BLaER1 (cell line): ENCODE measurements at regions not wholly inside any gene's neighbourhood (a gene's known extent, or its start where the extent isn't known, plus 50 kb on each side); places are given as distances from the start of the nearest gene placed in this dataset.
"Not testable (repeated sequence)": the region's sequence is repeated elsewhere in the genome, so short reads cannot be mapped to it uniquely, and the experiment has no call there.

Source experiments
- H3K27ac ChIP-seq: shearing (Covaris generic); formaldehyde crosslinking; 2 replicates; pipeline ENCODE4 v1.8.1; 2022
- H3K27me3 ChIP-seq: shearing (Covaris generic); formaldehyde crosslinking; 2 replicates; pipeline ENCODE4 v1.8.1; 2022
- H3K36me3 ChIP-seq: shearing (Covaris generic); formaldehyde crosslinking; 2 replicates; pipeline ENCODE4 v1.8.1; 2022
- H3K4me1 ChIP-seq: shearing (Covaris generic); formaldehyde crosslinking; 2 replicates; pipeline ENCODE4 v1.8.1; 2022
- H3K4me2 ChIP-seq: shearing (Covaris generic); formaldehyde crosslinking; 2 replicates; pipeline ENCODE4 v1.8.1; 2022
- H3K4me3 ChIP-seq: shearing (Covaris generic); formaldehyde crosslinking; 2 replicates; pipeline ENCODE4 v1.8.1; 2022
- H3K9ac ChIP-seq: shearing (Covaris generic); formaldehyde crosslinking; 2 replicates; pipeline ENCODE4 v1.8.1; 2022
- H3K9me3 ChIP-seq: shearing (Covaris generic); formaldehyde crosslinking; 2 replicates; pipeline ENCODE4 v1.8.1; 2022
- H4K20me1 ChIP-seq: shearing (Covaris generic); formaldehyde crosslinking; 2 replicates; pipeline ENCODE4 v1.8.1; 2022
- Cebpa-rat ChIP-seq: shearing (Covaris generic); IDR thresholded peaks from 2 replicates; pipeline ENCODE4 v1.8.1; 2022

DNA sequence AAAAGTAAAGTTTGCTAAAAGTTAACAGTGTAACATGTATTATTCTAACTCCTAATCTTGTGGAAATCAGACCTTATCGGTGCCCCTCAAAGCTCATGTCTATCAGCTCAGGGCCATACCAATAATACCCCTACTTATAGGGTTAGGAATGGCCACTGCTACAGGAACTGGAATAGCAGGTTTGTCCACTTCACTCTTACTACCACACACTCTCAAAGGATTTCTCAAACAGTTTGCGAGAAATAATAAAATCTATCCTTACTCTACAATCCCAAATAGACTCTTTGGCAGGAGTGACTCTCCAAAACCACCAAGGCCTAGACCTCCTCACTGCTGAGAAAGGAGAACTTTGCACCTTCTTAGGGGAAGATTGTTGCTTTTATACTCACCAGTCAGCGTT is 1677.7 kb downstream of the OLFM4 start:
- H3K4me3 ChIP-seq = no peak overlapping the region
- no peak overlapping the region for H3K27ac ChIP-seq
- no peak for TF ChIP-seq Cebpa-rat
- no peak overlapping the region for H3K4me2 ChIP-seq
- no peaks in the 10 kb centered on the region for H3K4me1 ChIP-seq
- no peaks in the 10 kb centered on the region for H3K36me3 ChIP-seq
- H3K27me3 ChIP-seq = no peaks in the 10 kb centered on the region
- H3K9me3 ChIP-seq = peaks cover 9% of the 10 kb centered on the region; the same call in 1 of the 2 replicates
- no peak overlapping the region for H3K9ac ChIP-seq
- no peaks in the 10 kb centered on the region for H4K20me1 ChIP-seq

DNA sequence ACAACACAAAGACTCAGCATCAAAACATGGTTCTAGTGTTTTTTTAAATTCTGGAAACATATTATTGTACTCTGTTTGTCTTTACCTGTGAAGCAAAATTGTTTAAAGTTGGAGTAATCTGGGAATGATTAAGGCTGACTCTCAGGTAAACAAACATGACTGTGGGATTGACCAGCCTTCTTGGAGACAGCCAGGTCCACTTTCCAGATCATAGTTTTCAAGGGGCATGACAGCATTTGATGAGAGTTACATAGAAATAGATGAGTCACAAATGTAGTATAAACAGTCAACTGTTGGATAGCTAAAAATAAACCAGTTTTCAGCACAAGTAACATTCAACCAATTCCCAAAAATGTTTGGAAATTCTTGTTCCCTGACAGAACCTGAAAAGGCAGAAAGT is 1680.9 kb downstream of the OLFM4 start:
- Histone ChIP-seq H3K4me2 (no peak overlapping the region), H3K36me3 (no peaks in the 10 kb centered on the region), H3K27ac (no peak overlapping the region), H3K9ac (no peak overlapping the region), H3K4me3 (no peak overlapping the region), H4K20me1 (no peaks in the 10 kb centered on the region), H3K27me3 (no peaks in the 10 kb centered on the region), H3K9me3 (peaks cover 9% of the 10 kb centered on the region; the same call in 1 of the 2 replicates), H3K4me1 (no peaks in the 10 kb centered on the region)
- no peak for TF ChIP-seq Cebpa-rat

DNA sequence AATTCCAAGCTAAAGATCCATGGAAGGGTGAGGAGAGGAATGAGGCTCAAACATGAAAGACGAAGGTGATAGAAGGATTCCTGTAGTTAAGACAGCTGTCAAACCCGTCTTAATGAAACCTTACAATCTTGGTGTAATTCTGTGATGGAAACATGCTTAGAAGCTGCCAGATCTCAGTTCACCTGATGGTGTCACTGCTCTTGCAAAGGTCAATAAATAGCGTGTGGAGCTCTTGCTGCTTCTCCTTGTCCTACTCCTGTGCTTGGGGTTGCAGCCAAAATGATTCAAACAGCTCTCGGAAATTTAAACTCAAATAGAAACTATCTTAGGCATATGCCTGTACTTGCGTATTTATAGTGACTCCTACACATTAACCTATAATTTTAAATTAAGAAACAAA is 1705.0 kb downstream of the OLFM4 start:
- TF ChIP-seq Cebpa-rat = no peak
- no peaks in the 10 kb centered on the region; the same call in 1 of the 2 replicates for H3K9me3 ChIP-seq
- H3K4me3 ChIP-seq = no peak overlapping the region
- no peak overlapping the region for H3K4me2 ChIP-seq
- H3K27me3 ChIP-seq = no peaks in the 10 kb centered on the region
- no peak overlapping the region for H3K9ac ChIP-seq
- H4K20me1 ChIP-seq = no peaks in the 10 kb centered on the region
- H3K36me3 ChIP-seq = no peaks in the 10 kb centered on the region
- H3K27ac ChIP-seq = no peak overlapping the region
- H3K4me1 ChIP-seq = no peaks in the 10 kb centered on the region

DNA sequence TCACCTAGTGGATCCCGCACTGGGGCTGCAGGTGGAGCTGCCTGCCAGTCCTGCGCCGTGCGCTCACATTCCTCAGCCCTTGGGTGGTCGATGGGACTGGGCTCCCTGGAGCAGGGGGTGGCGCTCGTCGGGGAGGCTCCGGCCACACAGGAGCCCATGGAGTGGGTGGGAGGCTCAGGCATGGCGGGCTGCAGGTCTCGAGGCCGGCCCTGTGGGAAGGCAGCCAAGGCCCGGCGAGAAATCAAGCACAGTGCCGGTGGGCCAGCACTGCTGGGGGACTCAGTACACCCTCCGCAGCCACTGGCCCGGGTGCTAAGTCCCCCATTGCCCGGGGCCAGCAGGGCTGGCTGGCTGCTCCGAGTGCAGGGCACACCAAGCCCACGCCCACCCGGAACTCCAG is 1708.6 kb downstream of the OLFM4 start:
- not testable (repeated sequence) for H3K4me2 ChIP-seq, H3K36me3 ChIP-seq, H3K4me1 ChIP-seq, H3K9me3 ChIP-seq, H3K27ac ChIP-seq, H3K4me3 ChIP-seq, H4K20me1 ChIP-seq, H3K27me3 ChIP-seq, H3K9ac ChIP-seq

DNA sequence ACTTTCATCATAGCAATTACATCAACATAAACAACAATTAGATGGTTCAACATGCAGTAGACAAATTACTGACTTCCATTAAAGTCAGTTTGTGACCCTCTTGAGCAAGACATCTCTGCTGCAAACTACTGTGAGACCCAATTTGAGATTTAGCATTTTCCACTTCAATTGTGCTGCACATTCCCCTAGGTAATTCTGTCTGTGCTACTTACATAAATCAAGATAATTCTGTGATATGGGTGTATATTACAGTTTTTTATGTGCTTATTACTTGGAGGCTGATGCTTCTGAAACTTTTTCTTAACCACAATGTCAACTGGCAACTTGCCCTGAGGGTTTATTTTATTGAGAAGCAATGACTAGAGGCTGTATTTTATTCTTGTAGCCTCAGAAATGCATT is 1714.4 kb downstream of the OLFM4 start:
- Histone ChIP-seq H3K9me3 (no peaks in the 10 kb centered on the region), H3K4me2 (no peak overlapping the region), H3K4me3 (no peak overlapping the region), H3K27ac (no peak overlapping the region), H3K4me1 (no peaks in the 10 kb centered on the region), H4K20me1 (no peaks in the 10 kb centered on the region), H3K9ac (no peak overlapping the region), H3K36me3 (no peaks in the 10 kb centered on the region), H3K27me3 (no peaks in the 10 kb centered on the region)
- no peak for TF ChIP-seq Cebpa-rat

DNA sequence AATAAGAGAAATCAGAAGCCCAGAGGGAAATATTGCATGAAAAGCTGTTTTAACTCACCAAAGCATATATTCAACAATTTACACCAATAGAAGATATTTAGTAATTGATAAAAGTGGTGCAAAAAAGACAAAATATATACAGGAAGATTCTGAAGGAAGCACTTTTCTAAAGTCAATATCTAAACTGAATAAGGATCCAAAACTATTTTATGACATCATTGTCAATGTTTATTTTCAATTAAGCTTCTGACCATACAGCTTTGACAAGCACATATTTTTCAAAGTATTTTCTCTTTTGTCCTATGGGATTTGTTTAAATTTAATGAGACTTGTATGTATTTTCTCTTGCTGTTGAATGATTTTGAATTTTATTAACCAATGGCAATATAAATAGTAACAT is 1716.1 kb downstream of the OLFM4 start:
- Histone ChIP-seq H3K9ac (no peak overlapping the region), H3K4me3 (no peak overlapping the region), H3K9me3 (no peaks in the 10 kb centered on the region), H3K27me3 (no peaks in the 10 kb centered on the region), H3K4me1 (no peaks in the 10 kb centered on the region), H3K27ac (no peak overlapping the region), H4K20me1 (no peaks in the 10 kb centered on the region), H3K4me2 (no peak overlapping the region), H3K36me3 (no peaks in the 10 kb centered on the region)
- TF ChIP-seq Cebpa-rat = no peak

DNA sequence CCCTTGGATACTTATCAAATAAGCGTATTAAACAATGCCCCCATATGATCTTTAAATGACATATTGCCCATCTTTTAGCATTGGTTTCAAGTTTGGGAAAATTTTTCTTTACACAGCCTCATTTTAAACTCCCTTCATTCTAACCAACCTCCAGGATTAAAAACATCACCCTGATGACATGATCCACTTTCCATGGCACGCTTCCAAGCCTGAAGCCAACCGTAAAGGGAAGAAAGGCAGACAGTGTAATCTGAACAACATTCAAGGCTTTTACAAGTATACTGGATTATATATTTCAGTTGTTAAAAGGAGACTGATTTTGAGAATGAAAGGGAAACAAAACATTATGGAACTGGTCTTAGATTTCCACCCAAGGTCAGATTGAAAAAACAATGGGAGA is 1721.9 kb downstream of the OLFM4 start:
- Histone ChIP-seq H3K4me1 (no peaks in the 10 kb centered on the region), H3K4me3 (no peak overlapping the region), H4K20me1 (no peaks in the 10 kb centered on the region), H3K27me3 (no peaks in the 10 kb centered on the region), H3K9ac (no peak overlapping the region), H3K36me3 (no peaks in the 10 kb centered on the region), H3K4me2 (no peak overlapping the region), H3K27ac (no peak overlapping the region), H3K9me3 (no peaks in the 10 kb centered on the region)
- no peak for TF ChIP-seq Cebpa-rat

DNA sequence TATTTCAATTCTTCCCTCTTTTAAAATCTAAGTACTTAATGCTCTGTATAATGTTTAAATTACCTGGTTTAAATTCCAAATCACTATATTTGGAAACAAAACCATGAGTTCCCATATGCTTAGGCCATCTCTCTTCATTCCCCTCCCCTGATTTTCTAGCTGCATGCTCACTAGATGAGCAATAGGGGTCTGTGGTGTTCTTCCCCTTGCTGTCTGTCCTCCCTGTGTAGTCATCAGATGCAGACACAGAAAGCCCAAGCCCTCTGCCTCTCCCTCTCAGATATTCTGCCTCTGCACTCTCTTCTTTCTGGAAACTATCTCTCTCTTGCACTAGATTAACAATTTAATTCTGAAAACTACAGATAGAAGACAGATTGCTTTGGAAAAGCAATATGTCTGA is 1730.2 kb downstream of the OLFM4 start:
- no peak overlapping the region for H3K4me3 ChIP-seq
- no peaks in the 10 kb centered on the region for H3K9me3 ChIP-seq
- H3K4me1 ChIP-seq = no peaks in the 10 kb centered on the region
- no peaks in the 10 kb centered on the region for H3K27me3 ChIP-seq
- no peaks in the 10 kb centered on the region for H3K36me3 ChIP-seq
- H3K9ac ChIP-seq = no peak overlapping the region
- H4K20me1 ChIP-seq = no peaks in the 10 kb centered on the region
- H3K27ac ChIP-seq = no peak overlapping the region
- H3K4me2 ChIP-seq = no peak overlapping the region
- TF ChIP-seq Cebpa-rat = no peak

DNA sequence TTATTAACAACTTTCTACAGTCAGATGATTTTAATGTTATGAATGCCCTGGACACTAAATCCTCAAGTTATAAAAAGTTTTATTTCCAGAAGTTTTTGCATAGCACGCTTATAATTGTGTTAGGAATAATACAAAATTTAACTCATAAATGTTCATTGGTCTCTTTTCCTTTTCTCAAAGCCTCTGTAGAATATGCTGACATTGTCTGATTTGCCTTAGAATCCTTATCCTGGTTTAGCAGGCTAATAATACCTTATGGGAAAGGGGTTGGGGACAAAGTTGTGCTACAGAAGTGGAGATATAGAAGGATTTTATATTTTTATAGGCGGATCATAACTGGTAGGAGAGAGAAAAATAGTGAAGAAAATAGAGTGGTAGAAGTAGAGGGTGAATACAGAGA is 1739.6 kb downstream of the OLFM4 start:
- Histone ChIP-seq H3K4me1 (no peaks in the 10 kb centered on the region), H3K4me2 (no peak overlapping the region), H3K9me3 (no peaks in the 10 kb centered on the region), H3K9ac (no peak overlapping the region), H3K36me3 (no peaks in the 10 kb centered on the region), H4K20me1 (no peaks in the 10 kb centered on the region), H3K27me3 (no peaks in the 10 kb centered on the region), H3K27ac (no peak overlapping the region), H3K4me3 (no peak overlapping the region)
- no peak for TF ChIP-seq Cebpa-rat

DNA sequence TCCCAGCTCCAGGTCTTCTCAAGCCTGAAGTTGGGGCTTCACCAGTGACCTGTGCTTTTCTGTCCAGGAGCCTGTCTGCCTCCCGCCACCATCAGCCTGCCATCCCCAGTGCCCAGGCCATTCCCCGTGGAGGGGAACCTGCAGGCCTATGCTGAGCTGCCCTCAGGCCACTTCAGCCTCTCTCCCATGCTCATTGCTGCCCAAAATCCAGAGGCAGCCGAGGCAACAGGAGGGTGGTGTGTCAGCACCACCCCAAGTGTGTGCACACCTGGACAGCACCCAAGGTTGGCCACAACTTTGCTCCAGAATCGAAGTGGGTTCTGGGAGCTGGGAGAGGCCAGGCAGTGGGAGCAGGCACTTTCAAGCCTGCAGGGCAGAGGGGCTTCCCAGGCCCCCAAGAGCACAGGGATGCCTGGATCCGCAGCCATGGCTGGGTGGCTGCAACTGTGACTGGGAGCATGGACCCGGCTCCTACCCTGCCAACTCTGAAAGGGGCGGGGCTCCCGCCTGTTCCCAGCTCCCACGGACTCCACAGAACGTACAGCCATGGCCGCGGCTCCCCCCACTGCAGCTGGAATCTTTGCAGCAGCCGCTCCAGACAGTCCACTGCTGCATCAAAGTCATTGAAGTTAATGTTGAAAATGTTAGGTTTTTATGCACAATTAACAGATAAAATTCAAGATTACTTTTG is 1747.0 kb downstream of the OLFM4 start:
- TF ChIP-seq Cebpa-rat = no peak
- no peaks in the 10 kb centered on the region for H3K4me1 ChIP-seq
- H3K27me3 ChIP-seq = no peaks in the 10 kb centered on the region
- H3K36me3 ChIP-seq = no peaks in the 10 kb centered on the region
- 0 out of 2 replicates have a peak, but pooled peaks cover 13% of the 10 kb centered on the region for H3K9me3 ChIP-seq
- no peak overlapping the region for H3K27ac ChIP-seq
- no peak overlapping the region for H3K4me3 ChIP-seq
- H3K9ac ChIP-seq = no peak overlapping the region
- H4K20me1 ChIP-seq = no peaks in the 10 kb centered on the region
- H3K4me2 ChIP-seq = no peak overlapping the region

DNA sequence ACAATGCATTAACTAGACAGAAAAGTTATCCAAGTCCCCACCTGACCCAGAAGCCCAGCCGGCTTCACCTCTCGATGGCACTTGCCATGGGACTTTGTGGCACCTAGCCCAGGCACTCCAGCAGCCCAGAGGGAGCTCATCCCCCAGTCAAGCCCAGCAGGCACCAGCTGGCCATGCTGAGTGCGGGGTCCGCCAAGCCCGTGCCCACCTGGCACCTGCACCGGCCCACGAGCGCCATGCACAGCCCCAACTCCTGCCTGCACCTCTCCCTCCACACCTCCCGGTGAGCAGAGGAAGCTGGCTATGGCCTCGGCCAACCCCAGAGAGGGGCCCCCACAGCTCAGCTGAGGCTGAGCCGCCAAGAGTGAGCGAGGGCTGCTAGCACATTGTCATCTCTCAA is 1759.1 kb downstream of the OLFM4 start:
- no peaks in the 10 kb centered on the region for H3K27me3 ChIP-seq
- no peak overlapping the region for H3K4me2 ChIP-seq
- H3K9me3 ChIP-seq = peaks cover 10% of the 10 kb centered on the region; the same call in 1 of the 2 replicates
- no peaks in the 10 kb centered on the region for H3K4me1 ChIP-seq
- no peak overlapping the region for H3K9ac ChIP-seq
- TF ChIP-seq Cebpa-rat = no peak
- no peak overlapping the region for H3K4me3 ChIP-seq
- H3K27ac ChIP-seq = no peak overlapping the region
- no peaks in the 10 kb centered on the region for H4K20me1 ChIP-seq
- H3K36me3 ChIP-seq = no peaks in the 10 kb centered on the region
